ENCODE measurements at regions not wholly inside any gene's neighbourhood (a gene's known extent, or its start where the extent isn't known, plus 50 kb on each side); places are given as distances from the start of the nearest gene placed in this dataset.

DNA sequence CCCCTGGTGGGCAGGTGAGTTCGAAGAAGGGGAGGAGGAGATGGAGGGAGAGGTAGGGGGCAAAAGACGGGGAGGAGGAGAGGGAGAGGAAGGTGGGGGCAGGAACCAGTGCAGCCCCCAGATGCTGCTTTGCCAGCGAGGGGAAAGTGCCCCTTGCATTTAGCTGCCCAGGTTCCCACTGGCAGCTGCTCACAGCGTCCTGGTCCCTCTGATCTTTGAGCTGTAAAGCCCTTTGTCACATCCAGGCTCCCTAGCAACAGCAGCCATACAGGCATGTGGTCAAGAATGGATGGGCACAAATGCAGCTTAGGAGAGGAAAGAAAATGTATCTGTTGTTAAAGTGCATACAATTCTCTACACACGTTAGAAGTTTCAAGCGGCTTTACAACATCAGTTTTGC, 160.9 kb downstream of the CD83 start:
- peak in 2 of 6 donors; percentile 66 to 80 for DNase-seq (ENCODE audit: low read depth in 4 of 6, low spot score in 6 of 6)
- H3K4me1 ChIP-seq (ENCODE audit: control insufficient read depth, insufficient read depth, low read length), result peaks cover 48% of the 10 kb centered on the region
- H3K27ac ChIP-seq (ENCODE audit: low read depth, low read length), result no peak overlapping the region
- H3K27me3 ChIP-seq (ENCODE audit: control insufficient read depth, insufficient read depth, low read length), result no peaks in the 10 kb centered on the region
- no peak overlapping the region for H3K4me3 ChIP-seq (ENCODE audit: low read depth, low read length)
- H3K9me3 ChIP-seq (ENCODE audit: control insufficient read depth, insufficient read depth, low read length), result no peaks in the 10 kb centered on the region
- H3K36me3 ChIP-seq (ENCODE audit: control insufficient read depth, insufficient read depth, low read length), result no peaks in the 10 kb centered on the region
- WGBS (ENCODE audit: insufficient coverage), result 40% methylated on average over 3 of the region's 6 CpGs

DNA sequence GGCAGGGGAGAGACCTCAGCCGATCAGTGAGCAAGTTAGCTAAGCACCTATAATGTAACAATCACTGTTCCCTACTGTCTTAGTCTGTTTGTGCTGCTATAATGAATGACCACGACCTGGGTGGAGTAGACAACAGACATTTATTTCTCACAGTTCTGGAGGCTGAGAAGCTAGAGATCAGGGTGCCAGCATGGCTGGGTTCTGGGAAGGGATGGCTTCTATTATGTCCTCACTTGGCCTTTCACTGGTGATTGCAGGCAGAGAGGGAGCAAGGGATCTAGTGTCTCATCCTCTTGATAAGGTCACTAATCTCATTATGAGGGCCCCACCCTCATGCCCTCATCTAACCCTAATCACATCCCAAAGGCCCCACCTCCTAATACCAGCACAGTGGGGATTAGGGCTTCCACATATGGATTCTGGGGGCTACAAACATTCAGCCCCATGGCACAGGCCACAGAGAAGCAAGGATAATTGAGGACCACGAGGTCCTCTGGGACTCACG, 162.5 kb downstream of the CD83 start:
- Histone ChIP-seq H3K4me1 (ENCODE audit: control insufficient read depth, insufficient read depth, low read length) (peaks cover 41% of the 10 kb centered on the region), H3K27ac (ENCODE audit: low read depth, low read length) (no peak overlapping the region), H3K36me3 (ENCODE audit: control insufficient read depth, insufficient read depth, low read length) (no peaks in the 10 kb centered on the region), H3K9me3 (ENCODE audit: control insufficient read depth, insufficient read depth, low read length) (no peaks in the 10 kb centered on the region), H3K4me3 (ENCODE audit: low read depth, low read length) (no peak overlapping the region), H3K27me3 (ENCODE audit: control insufficient read depth, insufficient read depth, low read length) (no peaks in the 10 kb centered on the region)
- 100% methylated on average over 1 of the region's 4 CpGs for WGBS (ENCODE audit: insufficient coverage)
- DNase-seq (ENCODE audit: low read depth in 4 of 6, low spot score in 6 of 6), result no peak

GRCh38 chr6:14280766-14281293, 163.3 kb downstream of the CD83 start:
- 93% methylated on average over 17 of the region's 17 CpGs for WGBS (ENCODE audit: insufficient coverage)
- H3K27me3 ChIP-seq (ENCODE audit: control insufficient read depth, insufficient read depth, low read length), result no peaks in the 10 kb centered on the region
- H3K27ac ChIP-seq (ENCODE audit: low read depth, low read length), result no peak overlapping the region
- H3K9me3 ChIP-seq (ENCODE audit: control insufficient read depth, insufficient read depth, low read length), result no peaks in the 10 kb centered on the region
- no peak for DNase-seq (ENCODE audit: low read depth in 4 of 6, low spot score in 6 of 6)
- no peaks in the 10 kb centered on the region for H3K36me3 ChIP-seq (ENCODE audit: control insufficient read depth, insufficient read depth, low read length)
- peaks cover 33% of the 10 kb centered on the region for H3K4me1 ChIP-seq (ENCODE audit: control insufficient read depth, insufficient read depth, low read length)
- H3K4me3 ChIP-seq (ENCODE audit: low read depth, low read length), result no peak overlapping the region

DNA sequence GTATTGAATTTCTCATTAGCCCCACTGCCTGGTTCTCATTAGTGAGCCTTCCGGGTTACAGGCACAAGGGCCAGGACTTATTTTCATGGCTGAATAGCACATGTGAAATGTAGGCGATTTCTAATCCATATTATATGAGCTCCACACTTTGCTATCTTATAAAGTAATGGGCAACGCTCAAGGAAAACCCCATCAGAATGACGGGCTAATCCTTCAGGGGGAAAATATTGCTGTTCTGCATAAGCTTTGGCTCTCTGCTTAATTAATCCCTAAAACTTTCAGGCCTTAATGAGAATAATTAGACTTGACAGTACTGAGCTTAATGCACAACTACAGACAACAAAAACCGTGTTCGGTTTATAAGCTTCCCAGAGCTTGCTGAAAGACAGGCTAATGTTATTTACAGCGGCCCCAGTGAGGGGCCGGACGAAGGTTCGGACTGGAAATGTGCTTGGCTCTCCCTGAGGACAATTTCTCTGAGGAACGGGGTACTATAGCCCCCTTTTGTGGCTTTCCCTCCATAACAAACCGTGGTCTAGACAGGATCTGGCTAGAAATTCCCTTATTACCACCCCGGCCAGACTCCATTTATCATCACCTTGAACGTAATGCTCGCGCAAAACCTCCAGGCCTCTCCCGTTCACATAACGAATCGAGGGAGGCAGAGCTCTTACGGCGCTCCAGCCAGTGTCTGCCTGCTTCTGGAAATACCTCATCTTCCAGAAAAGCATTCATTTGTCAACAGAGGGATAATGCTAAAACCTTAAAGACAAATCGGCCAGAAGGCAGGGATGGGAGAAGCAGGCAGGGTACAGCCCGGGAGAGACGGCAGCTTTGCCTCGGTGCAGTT, 164.5 kb downstream of the CD83 start:
- H3K9me3 ChIP-seq (ENCODE audit: control insufficient read depth, insufficient read depth, low read length), result no peaks in the 10 kb centered on the region
- no peak overlapping the region for H3K4me3 ChIP-seq (ENCODE audit: low read depth, low read length)
- H3K4me1 ChIP-seq (ENCODE audit: control insufficient read depth, insufficient read depth, low read length), result peaks cover 26% of the 10 kb centered on the region
- no peak overlapping the region for H3K27ac ChIP-seq (ENCODE audit: low read depth, low read length)
- H3K27me3 ChIP-seq (ENCODE audit: control insufficient read depth, insufficient read depth, low read length), result no peaks in the 10 kb centered on the region
- peak in 2 of 6 donors; percentile 51 to 80 for DNase-seq (ENCODE audit: low read depth in 4 of 6, low spot score in 6 of 6)
- no peaks in the 10 kb centered on the region for H3K36me3 ChIP-seq (ENCODE audit: control insufficient read depth, insufficient read depth, low read length)
- WGBS (ENCODE audit: insufficient coverage), result 39% methylated on average over 21 of the region's 25 CpGs

DNA sequence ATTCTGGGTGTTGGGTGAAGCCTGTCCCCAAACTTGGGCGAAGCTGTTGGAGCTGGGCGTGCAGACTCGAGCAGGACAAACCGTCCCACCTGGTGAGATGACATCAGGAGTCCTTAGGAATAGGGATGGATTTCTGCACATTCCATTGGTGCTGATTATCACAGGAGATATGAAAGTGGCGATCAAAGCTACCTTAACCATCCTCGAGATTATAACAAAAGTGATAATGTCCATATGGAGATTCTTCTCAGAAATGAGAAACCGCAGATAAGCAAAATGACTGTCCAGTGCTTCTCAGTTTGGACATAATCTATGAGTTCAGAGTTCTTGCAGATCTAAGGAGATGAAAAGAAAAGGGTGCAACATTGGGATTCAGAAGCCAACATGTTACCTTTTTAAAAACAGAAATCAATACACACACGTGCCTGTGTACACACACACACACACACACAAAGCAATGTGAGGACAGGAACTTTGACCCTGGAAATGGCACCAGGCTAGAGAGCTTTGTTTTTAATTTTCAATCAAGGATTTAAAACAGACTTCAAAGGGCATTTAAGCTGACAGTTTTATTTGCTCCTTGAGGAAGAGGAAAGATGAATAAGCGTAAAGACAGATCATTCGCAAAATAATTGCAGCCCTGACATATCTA, 165.4 kb downstream of the CD83 start:
- Histone ChIP-seq H3K27me3 (ENCODE audit: control insufficient read depth, insufficient read depth, low read length) (no peaks in the 10 kb centered on the region), H3K9me3 (ENCODE audit: control insufficient read depth, insufficient read depth, low read length) (no peaks in the 10 kb centered on the region)
- WGBS (ENCODE audit: insufficient coverage), result 82% methylated on average over 4 of the region's 10 CpGs

GRCh38 chr6:14283600-14284235, 166.1 kb downstream of the CD83 start:
- H3K27me3 ChIP-seq (ENCODE audit: control insufficient read depth, insufficient read depth, low read length), result no peaks in the 10 kb centered on the region
- WGBS (ENCODE audit: insufficient coverage), result 85% methylated on average over 7 of the region's 12 CpGs
- no peaks in the 10 kb centered on the region for H3K36me3 ChIP-seq (ENCODE audit: control insufficient read depth, insufficient read depth, low read length)
- H3K4me3 ChIP-seq (ENCODE audit: low read depth, low read length), result no peak overlapping the region
- H3K4me1 ChIP-seq (ENCODE audit: control insufficient read depth, insufficient read depth, low read length), result peaks cover 21% of the 10 kb centered on the region
- H3K27ac ChIP-seq (ENCODE audit: low read depth, low read length), result no peak overlapping the region
- peak in 2 of 6 donors; percentile 19 to 68 for DNase-seq (ENCODE audit: low read depth in 4 of 6, low spot score in 6 of 6)
- no peaks in the 10 kb centered on the region for H3K9me3 ChIP-seq (ENCODE audit: control insufficient read depth, insufficient read depth, low read length)

More for the DNA sequence above, 165.4 kb downstream of the CD83 start:
- Histone ChIP-seq H3K36me3 (ENCODE audit: control insufficient read depth, insufficient read depth, low read length) (no peaks in the 10 kb centered on the region), H3K4me1 (ENCODE audit: control insufficient read depth, insufficient read depth, low read length) (peaks cover 26% of the 10 kb centered on the region), H3K4me3 (ENCODE audit: low read depth, low read length) (no peak overlapping the region), H3K27ac (ENCODE audit: low read depth, low read length) (no peak overlapping the region)
- DNase-seq (ENCODE audit: low read depth in 4 of 6, low spot score in 6 of 6), result peak in 1 of 6 donors; percentile 18

DNA sequence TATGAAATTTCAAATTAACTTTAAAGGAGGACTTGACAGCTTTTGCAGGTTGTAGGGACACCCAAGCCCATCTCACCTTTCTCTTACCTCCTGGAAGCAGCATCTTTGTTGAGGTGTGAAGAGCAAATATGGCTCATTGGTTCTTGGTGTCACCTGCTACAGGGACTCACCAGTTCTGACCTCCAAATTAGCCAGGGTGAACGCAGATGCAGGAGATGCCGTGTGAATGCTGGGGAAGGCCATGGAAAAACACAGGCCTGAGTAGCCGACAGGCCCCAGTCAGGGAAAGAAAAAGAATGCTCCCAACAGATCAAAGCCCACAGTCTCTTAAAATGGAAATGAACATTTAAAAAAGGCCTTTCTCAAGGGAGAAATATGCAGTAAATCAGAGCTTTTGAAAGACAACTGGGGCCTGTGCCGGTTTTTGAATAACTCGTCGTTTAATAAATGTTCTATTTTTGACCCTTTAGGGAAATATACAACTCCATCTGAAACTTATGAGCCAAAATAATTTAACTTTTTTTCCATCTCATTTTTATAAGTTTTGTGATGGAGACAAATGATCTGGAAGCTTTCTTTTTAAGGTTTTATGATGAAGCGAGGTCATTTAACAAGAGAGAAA, 167.5 kb downstream of the CD83 start:
- no peak for DNase-seq (ENCODE audit: low read depth in 4 of 6, low spot score in 6 of 6)
- H3K9me3 ChIP-seq (ENCODE audit: control insufficient read depth, insufficient read depth, low read length), result no peaks in the 10 kb centered on the region
- no peaks in the 10 kb centered on the region for H3K27me3 ChIP-seq (ENCODE audit: control insufficient read depth, insufficient read depth, low read length)
- H3K36me3 ChIP-seq (ENCODE audit: control insufficient read depth, insufficient read depth, low read length), result no peaks in the 10 kb centered on the region
- 41% methylated on average over 2 of the region's 7 CpGs for WGBS (ENCODE audit: insufficient coverage)
- H3K4me1 ChIP-seq (ENCODE audit: control insufficient read depth, insufficient read depth, low read length), result peaks cover 18% of the 10 kb centered on the region
- no peak overlapping the region for H3K4me3 ChIP-seq (ENCODE audit: low read depth, low read length)
- H3K27ac ChIP-seq (ENCODE audit: low read depth, low read length), result no peak overlapping the region

DNA sequence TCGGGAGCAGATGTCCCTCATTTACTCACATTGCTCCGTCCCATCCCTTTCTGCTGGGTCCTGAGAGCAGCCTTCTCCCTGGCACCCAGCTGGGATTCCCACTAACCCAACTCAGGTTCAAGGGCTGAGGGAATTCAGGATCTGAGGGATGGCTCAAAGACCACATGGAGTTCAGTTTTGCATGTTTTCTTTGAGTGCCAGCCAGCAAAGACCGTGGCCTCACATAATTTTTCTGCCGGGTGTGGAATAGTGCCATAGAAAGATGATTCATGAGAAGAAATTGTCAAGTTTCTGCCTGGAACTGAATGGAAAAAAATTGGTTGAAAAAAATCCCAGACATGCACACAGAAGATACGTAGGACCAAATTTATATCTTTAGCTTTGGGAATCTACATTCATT, 168.6 kb downstream of the CD83 start:
- H3K36me3 ChIP-seq (ENCODE audit: control insufficient read depth, insufficient read depth, low read length), result no peaks in the 10 kb centered on the region
- no peak overlapping the region for H3K4me3 ChIP-seq (ENCODE audit: low read depth, low read length)
- DNase-seq (ENCODE audit: low read depth in 4 of 6, low spot score in 6 of 6), result peak in 1 of 6 donors; percentile 76
- H3K4me1 ChIP-seq (ENCODE audit: control insufficient read depth, insufficient read depth, low read length), result peaks cover 14% of the 10 kb centered on the region
- WGBS (ENCODE audit: insufficient coverage), result 65% methylated on average over 4 of the region's 5 CpGs
- no peak overlapping the region for H3K27ac ChIP-seq (ENCODE audit: low read depth, low read length)
- no peaks in the 10 kb centered on the region for H3K9me3 ChIP-seq (ENCODE audit: control insufficient read depth, insufficient read depth, low read length)
- H3K27me3 ChIP-seq (ENCODE audit: control insufficient read depth, insufficient read depth, low read length), result no peaks in the 10 kb centered on the region
